C4-2B (cell line): ENCODE measurements at regions not wholly inside any gene's neighbourhood (a gene's known extent, or its start where the extent isn't known, plus 50 kb on each side); places are given as distances from the start of the nearest gene placed in this dataset.

ENCODE experiments used
- H3K27ac ChIP-seq: fragments of 450-650 bp; 2 replicates; pipeline ENCODE4 v1.5.1; 2017
- ZFX ChIP-seq: fragments of 450-650 bp; IDR thresholded peaks from 2 replicates; pipeline ENCODE4 v1.6.1; 2017
- TF ChIP-seq, protein P1 (sequence below): fragments of 450-650 bp; conservative IDR thresholded peaks from 2 replicates; pipeline ENCODE4 v1.5.1; 2017; ENCODE audit warnings: mild to moderate bottlenecking

DNA sequence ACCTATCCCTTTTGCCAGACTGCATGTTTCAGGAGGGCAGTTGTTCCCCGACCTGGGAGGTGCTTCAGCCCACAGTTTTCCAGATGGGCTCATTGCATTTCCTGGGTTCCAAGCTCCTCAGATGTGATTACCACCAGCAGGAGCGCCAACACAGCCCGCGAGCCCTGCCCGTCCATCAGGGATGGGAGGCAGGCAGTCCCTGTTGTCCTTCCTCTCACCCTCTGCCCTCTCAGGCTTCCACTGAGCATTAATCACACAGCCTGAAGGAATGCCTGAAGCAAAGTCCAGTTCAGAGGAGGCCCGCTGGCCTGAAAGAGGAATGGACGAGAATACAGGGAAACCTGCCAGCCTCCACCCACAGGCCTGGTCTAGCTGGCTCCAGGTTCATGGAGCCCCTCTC, 256.3 kb upstream of the SDK2 start:
- TF ChIP-seq, protein P1, sequence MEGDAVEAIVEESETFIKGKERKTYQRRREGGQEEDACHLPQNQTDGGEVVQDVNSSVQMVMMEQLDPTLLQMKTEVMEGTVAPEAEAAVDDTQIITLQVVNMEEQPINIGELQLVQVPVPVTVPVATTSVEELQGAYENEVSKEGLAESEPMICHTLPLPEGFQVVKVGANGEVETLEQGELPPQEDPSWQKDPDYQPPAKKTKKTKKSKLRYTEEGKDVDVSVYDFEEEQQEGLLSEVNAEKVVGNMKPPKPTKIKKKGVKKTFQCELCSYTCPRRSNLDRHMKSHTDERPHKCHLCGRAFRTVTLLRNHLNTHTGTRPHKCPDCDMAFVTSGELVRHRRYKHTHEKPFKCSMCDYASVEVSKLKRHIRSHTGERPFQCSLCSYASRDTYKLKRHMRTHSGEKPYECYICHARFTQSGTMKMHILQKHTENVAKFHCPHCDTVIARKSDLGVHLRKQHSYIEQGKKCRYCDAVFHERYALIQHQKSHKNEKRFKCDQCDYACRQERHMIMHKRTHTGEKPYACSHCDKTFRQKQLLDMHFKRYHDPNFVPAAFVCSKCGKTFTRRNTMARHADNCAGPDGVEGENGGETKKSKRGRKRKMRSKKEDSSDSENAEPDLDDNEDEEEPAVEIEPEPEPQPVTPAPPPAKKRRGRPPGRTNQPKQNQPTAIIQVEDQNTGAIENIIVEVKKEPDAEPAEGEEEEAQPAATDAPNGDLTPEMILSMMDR: no peak
- no peak for TF ChIP-seq ZFX
- no peak overlapping the region for H3K27ac ChIP-seq

DNA sequence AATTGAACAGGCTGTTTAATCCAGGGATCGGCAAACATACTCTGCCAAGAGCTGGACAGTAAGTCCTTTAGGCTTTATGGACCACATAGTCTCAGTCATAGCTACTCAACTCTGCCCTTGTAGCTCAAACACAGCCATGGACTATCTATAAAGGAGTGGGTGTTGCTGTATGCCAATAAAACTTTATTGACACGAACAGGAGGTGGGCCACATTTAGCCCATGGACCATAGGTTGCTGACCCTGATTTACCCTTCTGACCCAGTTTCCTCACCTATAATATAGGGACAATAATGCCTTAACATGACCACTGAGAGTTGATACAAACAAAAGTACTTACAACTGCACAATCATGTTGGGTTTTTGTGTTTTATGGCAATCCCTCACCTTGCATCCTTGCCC, 257.0 kb upstream of the SDK2 start:
- H3K27ac ChIP-seq: no peak overlapping the region
- TF ChIP-seq, protein P1: no peak
- no peak for TF ChIP-seq ZFX

DNA sequence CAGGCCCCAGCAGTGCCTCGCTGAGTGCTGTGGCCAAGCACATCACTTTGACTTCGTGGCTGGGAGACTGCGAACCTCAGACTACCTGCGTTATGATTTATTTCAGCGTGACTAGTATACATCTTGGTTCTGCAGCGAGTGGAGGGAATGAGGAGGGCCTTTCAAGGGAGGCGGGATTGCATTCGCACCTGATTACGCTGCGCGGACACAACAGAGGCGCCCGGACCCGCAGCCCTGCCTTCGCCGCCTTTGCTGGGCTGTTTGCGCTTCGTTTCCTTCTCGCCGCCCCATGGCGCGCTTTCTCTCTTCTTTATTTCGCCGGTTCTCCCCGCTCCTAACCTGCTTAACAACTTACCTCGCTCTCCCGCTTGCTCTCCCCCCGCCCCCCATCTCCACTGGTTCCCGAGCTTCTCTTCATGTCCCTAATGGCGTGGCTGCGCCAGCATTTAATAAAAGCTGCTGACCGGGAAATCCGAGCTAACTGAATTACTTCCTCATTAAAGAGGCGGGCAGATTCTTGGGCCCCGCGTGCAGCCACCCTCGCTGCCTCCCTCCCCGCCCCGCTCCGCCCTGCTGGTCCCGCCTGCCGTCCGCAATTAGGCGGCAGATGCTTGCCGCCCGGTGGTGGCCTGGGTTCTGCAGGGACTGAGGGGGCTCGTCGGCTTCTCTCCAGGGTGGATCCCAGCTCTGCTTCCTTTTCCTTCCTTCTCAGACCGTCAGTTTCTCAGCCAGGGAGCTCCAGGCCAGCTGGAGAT, 257.6 kb upstream of the SDK2 start:
- TF ChIP-seq ZFX: no peak
- TF ChIP-seq, protein P1: no peak

DNA sequence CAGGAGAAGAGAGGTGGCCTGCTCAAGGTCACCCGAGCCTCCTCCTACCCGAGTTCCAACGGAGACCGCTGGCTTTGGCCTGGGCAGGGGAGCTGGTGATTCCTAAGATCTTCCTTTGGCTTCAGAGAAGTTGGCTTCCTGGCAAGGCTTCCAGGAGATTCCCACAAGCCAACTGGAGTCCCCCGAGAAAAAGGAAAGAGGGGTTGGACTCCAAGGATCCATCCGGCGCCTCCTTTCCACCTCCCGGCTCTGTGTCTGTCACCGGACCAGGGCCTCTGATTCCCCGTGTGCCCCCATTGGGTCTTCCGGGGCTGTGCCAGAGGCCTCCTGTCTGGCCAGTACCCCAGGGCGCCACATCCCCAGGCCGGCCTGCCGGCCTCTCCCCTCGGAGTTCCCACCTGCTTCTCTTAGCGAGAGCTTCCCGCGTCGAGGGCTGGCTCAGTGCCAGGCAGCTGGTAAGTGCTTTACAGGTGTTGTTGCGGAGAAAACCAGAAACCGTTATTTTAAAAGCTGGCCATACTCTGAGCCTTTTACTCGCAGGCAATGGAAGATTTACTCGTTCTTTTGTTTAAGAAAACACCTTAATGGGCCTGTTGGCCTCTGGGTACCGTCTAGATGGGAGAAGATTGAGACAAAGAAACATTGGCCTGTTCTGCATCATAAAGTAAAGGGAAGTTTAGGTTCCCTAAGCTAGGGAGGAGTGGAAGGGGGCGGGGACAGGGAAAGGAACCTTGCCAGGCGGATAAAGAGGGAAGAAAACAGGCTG, 258.4 kb upstream of the SDK2 start:
- H3K27ac ChIP-seq: no peak overlapping the region
- TF ChIP-seq, protein P1: no peak
- TF ChIP-seq ZFX: no peak

More for the DNA sequence above, 257.6 kb upstream of the SDK2 start:
- H3K27ac ChIP-seq: no peak overlapping the region

DNA sequence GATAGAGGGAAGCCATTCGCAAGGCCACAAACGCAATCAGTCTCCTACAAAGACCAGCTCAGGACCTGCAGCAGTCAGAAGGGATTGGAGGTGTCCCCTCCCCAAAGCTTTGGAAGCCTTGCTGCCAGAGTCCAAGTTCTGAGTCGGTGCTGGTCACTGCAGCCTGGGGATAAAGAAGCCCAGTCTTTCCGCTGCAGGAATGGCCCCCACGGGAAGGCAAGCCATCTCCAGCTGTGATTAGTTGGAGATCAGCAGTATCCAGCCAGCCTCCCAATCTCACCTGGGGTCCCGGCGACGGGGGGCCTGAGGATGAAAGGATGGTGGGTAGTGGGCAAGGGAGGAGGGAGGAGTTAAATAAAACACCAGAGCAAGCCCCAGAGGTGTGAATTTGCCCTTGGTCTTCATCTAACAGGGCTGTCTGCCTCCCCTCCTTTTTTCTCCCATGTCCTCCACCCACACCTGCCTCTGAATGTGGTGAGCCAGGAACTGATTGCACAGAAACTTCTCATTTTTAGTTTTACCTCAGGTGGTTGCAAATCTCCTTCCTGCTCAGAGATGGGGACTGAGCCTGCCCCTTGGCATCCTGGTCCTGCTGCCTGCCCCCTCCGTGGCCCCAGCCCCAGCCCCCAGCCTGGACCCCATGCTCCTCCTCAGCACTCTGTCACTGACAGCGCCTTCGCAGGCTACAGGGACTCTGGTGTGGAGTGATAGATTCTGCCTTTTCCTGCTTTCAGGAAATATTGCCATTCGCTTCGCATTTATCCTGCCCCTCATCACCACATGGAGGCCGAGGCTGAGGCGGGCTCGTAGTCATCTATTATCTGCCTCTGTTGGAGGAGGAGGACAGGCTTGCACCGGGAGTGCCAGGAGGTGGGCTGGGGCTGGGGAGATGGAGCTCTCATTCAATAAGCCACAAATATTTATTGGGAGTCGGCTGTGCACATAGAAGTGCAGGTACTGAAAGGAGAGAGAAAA, 262.9 kb upstream of the SDK2 start:
- H3K27ac ChIP-seq: no peak overlapping the region
- no peak for TF ChIP-seq ZFX

DNA sequence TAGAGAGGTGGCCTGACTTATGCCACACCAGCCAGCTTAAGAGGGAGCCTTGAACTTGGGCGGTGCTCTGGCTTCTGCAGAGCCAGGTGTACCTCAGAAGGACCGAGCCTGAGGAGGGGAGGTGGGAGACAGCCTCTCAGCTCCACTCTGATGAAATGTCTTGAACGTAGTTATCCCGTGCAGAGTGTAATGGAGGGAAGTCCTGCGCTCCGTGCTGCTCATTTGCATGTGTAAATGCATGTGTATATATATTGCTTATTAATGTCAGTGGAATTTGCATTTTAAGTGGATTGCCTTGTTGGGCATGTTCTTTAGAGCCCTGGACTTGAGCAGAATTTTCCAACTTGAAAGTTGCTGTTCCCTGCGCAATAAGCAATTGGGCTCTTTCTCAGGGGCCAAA, 264.9 kb upstream of the SDK2 start:
- H3K27ac ChIP-seq: no peak overlapping the region
- TF ChIP-seq, protein P1: no peak

DNA sequence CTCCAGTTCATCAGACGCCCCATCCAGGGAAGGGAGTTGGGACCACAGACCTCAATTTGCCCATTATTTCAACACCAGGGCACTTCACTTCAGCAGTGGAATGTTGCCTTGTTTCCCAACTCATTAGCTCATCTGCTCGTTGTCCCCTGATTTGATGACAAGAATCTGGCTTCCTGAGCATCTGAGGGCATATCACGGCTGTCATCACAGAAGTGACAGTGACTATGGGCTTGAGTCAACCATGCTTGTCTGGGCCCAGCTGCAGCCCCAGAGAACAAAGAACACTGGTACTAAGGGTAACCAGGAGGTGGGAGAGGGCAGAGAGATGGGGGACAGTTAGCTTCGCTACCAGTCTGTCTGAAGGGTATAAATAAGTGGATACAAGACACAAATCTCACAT, 266.0 kb upstream of the SDK2 start:
- no peak for TF ChIP-seq ZFX
- TF ChIP-seq, protein P1: no peak
- H3K27ac ChIP-seq: no peak overlapping the region
